Ovary (tissue), 3 donors: ENCODE measurements at regions not wholly inside any gene's neighbourhood (a gene's known extent, or its start where the extent isn't known, plus 50 kb on each side); places are given as distances from the start of the nearest gene placed in this dataset.

Source experiments
- POLR2A ChIP-seq: fragments of 450-650 bp; IDR thresholded peaks from one replicate; pipeline ENCODE4 v1.6.1; 2017; ENCODE audit warnings: antibody characterized with exemption, mild to moderate bottlenecking, moderate library complexity
- TF ChIP-seq, protein P1 (sequence below), 3 donors: fragments of 450-650 bp in 2 of 3; fragments of 200-600 bp in 1 of 3; IDR thresholded peaks; one replicate each; pipeline versions ENCODE4 v1.5.1 to v1.8.0; 2016 to 2022; ENCODE audit warnings: antibody characterized with exemption in 3 of 3, mild to moderate bottlenecking in 1 of 3
- donor health status: DM: no; HTN: no; CAD: no.

DNA sequence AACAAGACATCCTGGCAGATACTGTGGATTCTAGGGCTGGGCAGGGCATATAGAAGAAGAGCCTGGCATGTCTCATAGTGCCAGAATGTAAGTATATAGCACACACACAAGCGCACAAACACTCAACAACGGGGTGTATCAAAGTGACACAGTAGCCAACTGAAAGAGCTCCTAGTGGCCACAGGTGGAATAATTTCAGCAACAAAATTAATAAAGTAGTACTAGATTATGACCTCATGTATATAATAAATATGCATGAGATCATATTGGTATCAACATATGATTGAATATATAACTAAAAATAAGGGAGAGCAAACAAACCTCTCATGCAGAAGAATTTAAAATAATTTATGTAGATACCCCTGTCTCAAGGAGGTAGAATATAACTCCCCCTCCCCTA lies 72.4 kb upstream of the CXCL12 start:
- TF ChIP-seq, protein P1, sequence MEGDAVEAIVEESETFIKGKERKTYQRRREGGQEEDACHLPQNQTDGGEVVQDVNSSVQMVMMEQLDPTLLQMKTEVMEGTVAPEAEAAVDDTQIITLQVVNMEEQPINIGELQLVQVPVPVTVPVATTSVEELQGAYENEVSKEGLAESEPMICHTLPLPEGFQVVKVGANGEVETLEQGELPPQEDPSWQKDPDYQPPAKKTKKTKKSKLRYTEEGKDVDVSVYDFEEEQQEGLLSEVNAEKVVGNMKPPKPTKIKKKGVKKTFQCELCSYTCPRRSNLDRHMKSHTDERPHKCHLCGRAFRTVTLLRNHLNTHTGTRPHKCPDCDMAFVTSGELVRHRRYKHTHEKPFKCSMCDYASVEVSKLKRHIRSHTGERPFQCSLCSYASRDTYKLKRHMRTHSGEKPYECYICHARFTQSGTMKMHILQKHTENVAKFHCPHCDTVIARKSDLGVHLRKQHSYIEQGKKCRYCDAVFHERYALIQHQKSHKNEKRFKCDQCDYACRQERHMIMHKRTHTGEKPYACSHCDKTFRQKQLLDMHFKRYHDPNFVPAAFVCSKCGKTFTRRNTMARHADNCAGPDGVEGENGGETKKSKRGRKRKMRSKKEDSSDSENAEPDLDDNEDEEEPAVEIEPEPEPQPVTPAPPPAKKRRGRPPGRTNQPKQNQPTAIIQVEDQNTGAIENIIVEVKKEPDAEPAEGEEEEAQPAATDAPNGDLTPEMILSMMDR (IDR thresholded peaks at IDR 0.05) = no peak
- no peak for TF ChIP-seq POLR2A
